Heart left ventricle (tissue), 13 donors: ENCODE measurements at regions not wholly inside any gene's neighbourhood (a gene's known extent, or its start where the extent isn't known, plus 50 kb on each side); places are given as distances from the start of the nearest gene placed in this dataset.

Experiments used
- CTCF ChIP-seq, 12 donors: fragments of 200-600 bp; sonication (generic) in 4 of 12; IDR thresholded peaks; one replicate each; pipeline versions ENCODE4 v1.5.0 to v1.8.0; 2018 to 2022; ENCODE audit warnings: antibody characterized with exemption in 12 of 12, mild to moderate bottlenecking in 5 of 12
- POLR2A ChIP-seq, 2 donors: fragments of 450-650 bp; IDR thresholded peaks; one replicate each; pipeline ENCODE4 v1.6.1; 2017; ENCODE audit warnings: antibody characterized with exemption in 2 of 2, mild to moderate bottlenecking in 2 of 2, moderate library complexity in 2 of 2
- donor health status: ischemic (EF 13 %, LVEDD 7.1; RV severe dilation, severe dysfunction).
- donor health status: DM: no; HTN: yes; CAD: no.
- donor health status: DM: no; HTN: no; CAD: no.
- donor health status: ischemic (EF 25% LVEDD 6.9; RV normal size, moderate dysfunction).
- donor health status: ischemic (EF 25% LVEDD 5.7; RV mildly dilated, moderate dysfunction).
- donor health status: ischemic (EF 35%, LVEDD 5.7; RV mildly dilated, moderate dysfunction).
- donor health status: nonischemic (EF 11% LVEDD 7.7; RV severe dilation, severe dysfunction).
- donor health status: DM: yes; HTN: yes; CAD: no.
- donor health status: PGD.
- donor health status: ischemic (EF 29% LVEDD 5.4; RV normal size, mild dysfunction).
- donor health status: nonischemic (EF 23%, LVEDD 6.1; RV moderate dilation, normal function).

- TF ChIP-seq CTCF (IDR thresholded peaks at IDR 0.05) (no peak), POLR2A (IDR thresholded peaks at IDR 0.05) (no peak)
Observed at GRCh38 chr16:52095471-52095870, 451.5 kb downstream of the TOX3 start.
